Natural killer cell (primary cell): ENCODE measurements at regions not wholly inside any gene's neighbourhood (a gene's known extent, or its start where the extent isn't known, plus 50 kb on each side); places are given as distances from the start of the nearest gene placed in this dataset.

Source experiments
- ATAC-seq, 3 donors: fragments of 150-1000 bp in 2 of 3; fragments of 200-7000 bp in 1 of 3; cut with Tn5 transposase; 1 replicate in 1 of 3; 2 replicates in 2 of 3; pipeline ENCODE4 v1.10.0; 2021; ENCODE audit warnings: mild to moderate bottlenecking in 2 of 3, moderate library complexity in 2 of 3
- DNase-seq, 2 donors: peaks; one replicate each; pipeline versions ENCODE4 v3.0.0 to v3.0.0-alpha.2; 2013 to 2021; ENCODE audit warnings: mixed read lengths in 1 of 2
- H3K27ac ChIP-seq: one replicate; pipeline ENCODE4 v1.5.1; 2013; ENCODE audit warnings: mild to moderate bottlenecking, low read length
- H3K27me3 ChIP-seq: one replicate; pipeline ENCODE4 v1.6.1; 2013; ENCODE audit warnings: low read length; ENCODE audit not compliant: control insufficient read depth, insufficient read depth
- H3K36me3 ChIP-seq: one replicate; pipeline ENCODE4 v1.6.1; 2013; ENCODE audit warnings: low read length; ENCODE audit not compliant: control insufficient read depth, insufficient read depth
- H3K4me1 ChIP-seq: one replicate; pipeline ENCODE4 v1.6.1; 2013; ENCODE audit warnings: low read length; ENCODE audit not compliant: control insufficient read depth, insufficient read depth
- H3K4me3 ChIP-seq: one replicate; pipeline ENCODE4 v1.5.1; 2013; ENCODE audit warnings: low read length
- H3K9me3 ChIP-seq: one replicate; pipeline ENCODE4 v1.6.1; 2013; ENCODE audit warnings: low read length; ENCODE audit not compliant: control insufficient read depth, insufficient read depth
- H3K27ac Mint-ChIP-seq, 2 donors: one replicate each; pipeline ENCODE4 v1.8.0; 2022; ENCODE audit warnings: mild to moderate bottlenecking in 2 of 2, mixed read lengths in 2 of 2, moderate library complexity in 1 of 2
- H3K27me3 Mint-ChIP-seq, 2 donors: one replicate each; pipeline ENCODE4 v1.8.0; 2022; ENCODE audit warnings: low read depth in 2 of 2, mixed read lengths in 2 of 2
- H3K36me3 Mint-ChIP-seq: one replicate; pipeline ENCODE4 v1.8.0; 2022; ENCODE audit warnings: mixed read lengths
- H3K4me1 Mint-ChIP-seq, 2 donors: one replicate each; pipeline ENCODE4 v1.8.0; 2022; ENCODE audit warnings: mixed read lengths in 2 of 2
- H3K4me3 Mint-ChIP-seq: one replicate; pipeline ENCODE4 v1.8.0; 2022; ENCODE audit warnings: mild to moderate bottlenecking, moderate library complexity, mixed read lengths
- H3K9me3 Mint-ChIP-seq, 2 donors: one replicate each; pipeline ENCODE4 v1.8.0; 2022; ENCODE audit warnings: mixed read lengths in 2 of 2
- WGBS: methylation state at CpG from one replicate; pipeline ENCODE4 v1.1.7; 2013; ENCODE audit warnings: missing lambda C conversion rate; ENCODE audit not compliant: insufficient coverage; 5-methylcytosine and 5-hydroxymethylcytosine counted together
- intact Hi-C: fragments of 100-400 bp; cut with micrococcal nuclease; formaldehyde crosslinking; loops from one replicate; pipeline ENCODE4 v1.14.2; 2022
- TF ChIP-seq, protein P1 (sequence below): fragments of 200-600 bp; IDR thresholded peaks from one replicate; pipeline ENCODE4 v1.8.0; 2022; ENCODE audit warnings: antibody characterized with exemption

DNA sequence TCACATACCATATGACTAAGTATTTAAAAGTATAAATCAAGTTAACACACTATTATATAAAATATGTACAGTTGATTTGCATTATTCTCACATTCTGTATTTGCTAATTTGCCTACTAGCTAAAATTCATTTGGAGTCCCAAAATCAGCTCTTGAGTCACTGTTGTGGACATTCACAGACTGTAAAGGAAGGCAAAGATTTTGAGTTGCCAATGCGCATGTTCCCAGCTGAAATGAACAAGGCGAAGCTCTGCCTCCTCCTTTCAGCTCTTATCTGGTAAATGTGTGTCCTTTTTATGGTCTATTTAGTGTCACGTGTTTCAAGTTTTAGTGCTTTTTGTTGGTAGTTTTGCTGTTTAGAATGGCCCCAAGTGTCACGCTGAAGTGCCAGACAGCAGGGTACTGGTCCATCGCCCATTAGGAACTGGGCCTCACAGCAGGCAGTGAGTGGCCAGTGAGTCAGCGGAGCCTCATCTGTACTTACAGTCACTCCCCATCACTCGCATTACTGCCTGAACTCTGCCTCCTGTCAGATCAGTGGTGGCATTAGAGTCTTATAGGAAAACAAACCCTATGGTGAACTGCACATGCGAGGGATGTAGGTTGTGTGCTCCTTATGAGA, 87.2 kb upstream of the ADTRP start:
- no peak for DNase-seq
- H3K4me1 Mint-ChIP-seq = no peaks in the 10 kb centered on the region

DNA sequence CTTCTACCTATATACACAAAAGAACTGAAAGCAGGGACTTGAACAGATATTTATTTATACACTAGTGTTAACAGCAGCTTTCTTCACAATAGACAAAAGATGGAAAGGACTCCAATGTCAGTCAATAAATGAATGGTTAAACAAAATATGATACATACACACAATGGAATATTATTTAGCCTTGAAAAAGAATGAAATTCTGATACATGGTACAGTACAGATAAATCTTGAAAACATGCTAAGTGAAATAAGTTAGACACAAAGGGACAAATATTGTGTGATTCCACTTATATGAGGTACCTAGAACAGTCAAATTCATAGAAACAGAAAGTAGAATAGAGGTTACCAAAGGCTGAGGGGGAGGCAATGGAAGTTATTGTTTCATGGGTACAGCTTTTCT, 79.8 kb upstream of the ADTRP start:
- no peak for ATAC-seq
- H3K27ac ChIP-seq = no peak overlapping the region
- no peaks in the 10 kb centered on the region for H3K36me3 ChIP-seq
- H3K4me3 Mint-ChIP-seq = no peak overlapping the region
- no peaks in the 10 kb centered on the region for H3K9me3 ChIP-seq
- H3K27me3 ChIP-seq = no peaks in the 10 kb centered on the region
- no peak overlapping the region for H3K4me3 ChIP-seq
- intact Hi-C loops = no loop called here
- TF ChIP-seq, protein P1, sequence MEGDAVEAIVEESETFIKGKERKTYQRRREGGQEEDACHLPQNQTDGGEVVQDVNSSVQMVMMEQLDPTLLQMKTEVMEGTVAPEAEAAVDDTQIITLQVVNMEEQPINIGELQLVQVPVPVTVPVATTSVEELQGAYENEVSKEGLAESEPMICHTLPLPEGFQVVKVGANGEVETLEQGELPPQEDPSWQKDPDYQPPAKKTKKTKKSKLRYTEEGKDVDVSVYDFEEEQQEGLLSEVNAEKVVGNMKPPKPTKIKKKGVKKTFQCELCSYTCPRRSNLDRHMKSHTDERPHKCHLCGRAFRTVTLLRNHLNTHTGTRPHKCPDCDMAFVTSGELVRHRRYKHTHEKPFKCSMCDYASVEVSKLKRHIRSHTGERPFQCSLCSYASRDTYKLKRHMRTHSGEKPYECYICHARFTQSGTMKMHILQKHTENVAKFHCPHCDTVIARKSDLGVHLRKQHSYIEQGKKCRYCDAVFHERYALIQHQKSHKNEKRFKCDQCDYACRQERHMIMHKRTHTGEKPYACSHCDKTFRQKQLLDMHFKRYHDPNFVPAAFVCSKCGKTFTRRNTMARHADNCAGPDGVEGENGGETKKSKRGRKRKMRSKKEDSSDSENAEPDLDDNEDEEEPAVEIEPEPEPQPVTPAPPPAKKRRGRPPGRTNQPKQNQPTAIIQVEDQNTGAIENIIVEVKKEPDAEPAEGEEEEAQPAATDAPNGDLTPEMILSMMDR = no peak
- DNase-seq = no peak
- peaks cover 10 to 13% of the 10 kb centered on the region in 2 donors for H3K27me3 Mint-ChIP-seq
- H3K4me1 ChIP-seq = no peaks in the 10 kb centered on the region
- H3K36me3 Mint-ChIP-seq = no peaks in the 10 kb centered on the region
- no peak overlapping the region for H3K27ac Mint-ChIP-seq
- no peaks in the 10 kb centered on the region for H3K4me1 Mint-ChIP-seq
- no peaks in the 10 kb centered on the region for H3K9me3 Mint-ChIP-seq

More for the DNA sequence above, 87.2 kb upstream of the ADTRP start:
- Histone ChIP-seq H3K4me1 (no peaks in the 10 kb centered on the region), H3K27ac (no peak overlapping the region), H3K9me3 (no peaks in the 10 kb centered on the region), H3K36me3 (no peaks in the 10 kb centered on the region), H3K4me3 (no peak overlapping the region), H3K27me3 (no peaks in the 10 kb centered on the region)
- H3K9me3 Mint-ChIP-seq = no peaks in the 10 kb centered on the region
- TF ChIP-seq, protein P1 = no peak
- intact Hi-C loops = no loop called here
- WGBS = 94% methylated on average over 8 of the region's 8 CpGs
- H3K36me3 Mint-ChIP-seq = no peaks in the 10 kb centered on the region
- H3K27me3 Mint-ChIP-seq = no peaks in the 10 kb centered on the region
- H3K4me3 Mint-ChIP-seq = no peak overlapping the region
- no peak overlapping the region for H3K27ac Mint-ChIP-seq
- ATAC-seq = no peak

DNA sequence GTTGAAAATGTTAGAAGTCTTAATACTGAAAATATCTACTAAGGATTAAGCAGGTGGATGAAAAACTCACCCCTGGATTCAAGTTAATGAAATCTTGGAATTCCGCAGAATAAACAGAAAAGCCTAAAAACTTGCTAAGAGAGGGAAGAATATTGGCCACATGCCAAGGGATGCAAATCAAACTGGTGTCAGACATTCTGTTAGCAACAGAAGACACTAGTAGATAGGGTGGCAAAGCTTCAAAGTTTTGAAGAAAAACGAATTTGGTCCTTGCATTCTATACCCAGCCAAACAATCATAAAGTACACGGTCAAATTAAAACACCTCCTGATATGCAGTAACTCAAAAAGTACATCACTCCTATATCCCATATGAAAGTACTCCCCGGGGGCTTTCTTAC, 77.1 kb upstream of the ADTRP start:
- H3K4me1 Mint-ChIP-seq = no peaks in the 10 kb centered on the region
- Histone ChIP-seq H3K27ac (no peak overlapping the region), H3K4me3 (no peak overlapping the region), H3K36me3 (no peaks in the 10 kb centered on the region), H3K27me3 (no peaks in the 10 kb centered on the region), H3K9me3 (no peaks in the 10 kb centered on the region), H3K4me1 (no peaks in the 10 kb centered on the region)
- H3K27me3 Mint-ChIP-seq = peaks cover 10 to 13% of the 10 kb centered on the region in 2 donors
- H3K36me3 Mint-ChIP-seq = no peaks in the 10 kb centered on the region
- no peak for DNase-seq
- 73% methylated on average over 3 of the region's 4 CpGs for WGBS
- no peak for ATAC-seq
- intact Hi-C loops = no loop called here
- no peak overlapping the region for H3K4me3 Mint-ChIP-seq
- TF ChIP-seq, protein P1 = no peak
- H3K27ac Mint-ChIP-seq = no peak overlapping the region
- H3K9me3 Mint-ChIP-seq = no peaks in the 10 kb centered on the region
